Neural cell (in vitro differentiated cells): ENCODE measurements at regions not wholly inside any gene's neighbourhood (a gene's known extent, or its start where the extent isn't known, plus 50 kb on each side); places are given as distances from the start of the nearest gene placed in this dataset.

Source experiments
- EP300 ChIP-seq: fragments of 450-650 bp; conservative IDR thresholded peaks from 2 replicates; pipeline ENCODE4 v1.6.1; 2014; ENCODE audit warnings: antibody characterized with exemption, mild to moderate bottlenecking, moderate library complexity; ENCODE audit not compliant: poor library complexity, severe bottlenecking
- EZH2 ChIP-seq: fragments of 200-600, 300-800 bp; shearing (Covaris generic), sonication (generic); IDR thresholded peaks from 2 replicates; pipeline ENCODE4 v1.6.1; 2014; ENCODE audit warnings: antibody characterized with exemption, low read length, borderline replicate concordance, mild to moderate bottlenecking; ENCODE audit not compliant: insufficient read depth, poor library complexity, severe bottlenecking
- MXI1 ChIP-seq: fragments of 450-650 bp; conservative IDR thresholded peaks from 2 replicates; pipeline ENCODE4 v1.6.1; 2014; ENCODE audit warnings: antibody characterized with exemption, mild to moderate bottlenecking; ENCODE audit not compliant: poor library complexity, severe bottlenecking
- POLR2AphosphoS5 ChIP-seq: IDR thresholded peaks from 2 replicates; pipeline ENCODE4 v1.6.1; 2012
- RAD21 ChIP-seq: fragments of 450-650 bp; conservative IDR thresholded peaks from 2 replicates; pipeline ENCODE4 v1.6.1; 2014; ENCODE audit warnings: antibody characterized with exemption, mild to moderate bottlenecking, moderate library complexity
- SMC3 ChIP-seq: fragments of 450-650 bp; conservative IDR thresholded peaks from 2 replicates; pipeline ENCODE4 v1.6.1; 2014; ENCODE audit warnings: antibody characterized with exemption, mild to moderate bottlenecking, moderate library complexity; ENCODE audit not compliant: poor library complexity
- TAF1 ChIP-seq: IDR thresholded peaks from 2 replicates; pipeline ENCODE4 v1.6.1; 2012; ENCODE audit warnings: low read depth
- TF ChIP-seq, protein P1 (sequence below): fragments of 450-650 bp; IDR thresholded peaks from 2 replicates; pipeline ENCODE4 v1.5.1; 2014; ENCODE audit warnings: antibody characterized with exemption, mild to moderate bottlenecking, moderate library complexity; ENCODE audit not compliant: poor library complexity, severe bottlenecking
- TF ChIP-seq, protein P2 (sequence below): IDR thresholded peaks from 2 replicates; pipeline ENCODE4 v1.6.1; 2012; ENCODE audit warnings: borderline replicate concordance

DNA sequence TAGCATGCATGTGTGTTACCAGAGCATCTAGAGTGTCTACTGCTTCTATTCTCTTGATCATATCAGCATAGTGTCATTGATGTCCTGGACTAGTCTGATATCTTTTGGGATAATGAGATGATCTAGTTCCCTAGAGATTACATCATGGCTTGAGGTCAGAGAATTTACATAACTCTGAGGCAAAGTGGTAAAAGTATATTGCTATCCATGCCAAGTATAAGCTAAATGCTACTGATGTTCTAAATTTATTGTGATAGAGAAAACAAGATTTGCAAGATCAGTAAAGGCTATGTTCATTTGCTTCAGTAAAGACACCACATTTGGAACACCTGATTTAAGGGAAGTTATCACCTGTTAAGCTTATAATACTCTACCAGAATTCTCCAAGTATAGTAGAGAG lies 280.7 kb upstream of the PSMD7 start:
- TF ChIP-seq, protein P1, sequence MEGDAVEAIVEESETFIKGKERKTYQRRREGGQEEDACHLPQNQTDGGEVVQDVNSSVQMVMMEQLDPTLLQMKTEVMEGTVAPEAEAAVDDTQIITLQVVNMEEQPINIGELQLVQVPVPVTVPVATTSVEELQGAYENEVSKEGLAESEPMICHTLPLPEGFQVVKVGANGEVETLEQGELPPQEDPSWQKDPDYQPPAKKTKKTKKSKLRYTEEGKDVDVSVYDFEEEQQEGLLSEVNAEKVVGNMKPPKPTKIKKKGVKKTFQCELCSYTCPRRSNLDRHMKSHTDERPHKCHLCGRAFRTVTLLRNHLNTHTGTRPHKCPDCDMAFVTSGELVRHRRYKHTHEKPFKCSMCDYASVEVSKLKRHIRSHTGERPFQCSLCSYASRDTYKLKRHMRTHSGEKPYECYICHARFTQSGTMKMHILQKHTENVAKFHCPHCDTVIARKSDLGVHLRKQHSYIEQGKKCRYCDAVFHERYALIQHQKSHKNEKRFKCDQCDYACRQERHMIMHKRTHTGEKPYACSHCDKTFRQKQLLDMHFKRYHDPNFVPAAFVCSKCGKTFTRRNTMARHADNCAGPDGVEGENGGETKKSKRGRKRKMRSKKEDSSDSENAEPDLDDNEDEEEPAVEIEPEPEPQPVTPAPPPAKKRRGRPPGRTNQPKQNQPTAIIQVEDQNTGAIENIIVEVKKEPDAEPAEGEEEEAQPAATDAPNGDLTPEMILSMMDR: no peak
- TF ChIP-seq MXI1 (no peak), EP300 (no peak), POLR2AphosphoS5 (no peak), SMC3 (no peak), TAF1 (no peak), RAD21 (no peak), EZH2 (no peak)
- TF ChIP-seq, protein P2, sequence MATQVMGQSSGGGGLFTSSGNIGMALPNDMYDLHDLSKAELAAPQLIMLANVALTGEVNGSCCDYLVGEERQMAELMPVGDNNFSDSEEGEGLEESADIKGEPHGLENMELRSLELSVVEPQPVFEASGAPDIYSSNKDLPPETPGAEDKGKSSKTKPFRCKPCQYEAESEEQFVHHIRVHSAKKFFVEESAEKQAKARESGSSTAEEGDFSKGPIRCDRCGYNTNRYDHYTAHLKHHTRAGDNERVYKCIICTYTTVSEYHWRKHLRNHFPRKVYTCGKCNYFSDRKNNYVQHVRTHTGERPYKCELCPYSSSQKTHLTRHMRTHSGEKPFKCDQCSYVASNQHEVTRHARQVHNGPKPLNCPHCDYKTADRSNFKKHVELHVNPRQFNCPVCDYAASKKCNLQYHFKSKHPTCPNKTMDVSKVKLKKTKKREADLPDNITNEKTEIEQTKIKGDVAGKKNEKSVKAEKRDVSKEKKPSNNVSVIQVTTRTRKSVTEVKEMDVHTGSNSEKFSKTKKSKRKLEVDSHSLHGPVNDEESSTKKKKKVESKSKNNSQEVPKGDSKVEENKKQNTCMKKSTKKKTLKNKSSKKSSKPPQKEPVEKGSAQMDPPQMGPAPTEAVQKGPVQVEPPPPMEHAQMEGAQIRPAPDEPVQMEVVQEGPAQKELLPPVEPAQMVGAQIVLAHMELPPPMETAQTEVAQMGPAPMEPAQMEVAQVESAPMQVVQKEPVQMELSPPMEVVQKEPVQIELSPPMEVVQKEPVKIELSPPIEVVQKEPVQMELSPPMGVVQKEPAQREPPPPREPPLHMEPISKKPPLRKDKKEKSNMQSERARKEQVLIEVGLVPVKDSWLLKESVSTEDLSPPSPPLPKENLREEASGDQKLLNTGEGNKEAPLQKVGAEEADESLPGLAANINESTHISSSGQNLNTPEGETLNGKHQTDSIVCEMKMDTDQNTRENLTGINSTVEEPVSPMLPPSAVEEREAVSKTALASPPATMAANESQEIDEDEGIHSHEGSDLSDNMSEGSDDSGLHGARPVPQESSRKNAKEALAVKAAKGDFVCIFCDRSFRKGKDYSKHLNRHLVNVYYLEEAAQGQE: no peak
